Retina (tissue), 1 donor: ENCODE measurements at regions not wholly inside any gene's neighbourhood (a gene's known extent, or its start where the extent isn't known, plus 50 kb on each side); places are given as distances from the start of the nearest gene placed in this dataset.
A peak's percentile ranks its signal among the peaks of the same experiment; 100 is the strongest.

Source experiments
- DNase-seq: peaks from one replicate; pipeline ENCODE4 v3.0.0-alpha.2; 2016

GRCh38 chr6:101226677-101227135 lies 166.8 kb upstream of the GRIK2 start:
- peak; percentile 4 for DNase-seq

GRCh38 chr6:101230866-101231265 lies 162.6 kb upstream of the GRIK2 start:
- no peak for DNase-seq

GRCh38 chr6:101231606-101232235 lies 161.8 kb upstream of the GRIK2 start:
- no peak for DNase-seq

- DNase-seq, result no peak
These were observed 160.5 kb upstream of the GRIK2 start for GRCh38 chr6:101232961-101233360.

- no peak for DNase-seq
These were observed 156.8 kb upstream of the GRIK2 start for GRCh38 chr6:101236709-101237108.

DNA sequence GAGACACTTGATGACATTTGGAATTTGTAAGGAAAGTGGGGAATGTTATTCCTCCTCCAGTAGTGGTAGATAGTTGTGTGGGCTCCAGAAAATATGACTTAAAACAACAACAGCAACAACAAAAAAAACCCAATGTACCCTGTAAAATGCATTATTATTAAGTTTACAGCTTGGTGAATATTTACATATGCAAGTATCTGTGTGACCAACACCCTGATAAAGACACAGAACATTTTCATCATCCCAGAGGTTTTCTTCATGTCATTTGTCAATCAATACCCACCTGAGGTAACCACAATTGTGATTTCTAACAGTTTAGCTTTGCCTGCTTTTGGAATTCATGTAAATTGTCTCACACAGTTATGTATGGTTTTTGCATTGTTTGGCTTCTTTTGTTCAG lies 152.1 kb upstream of the GRIK2 start:
- DNase-seq, result no peak

GRCh38 chr6:101249470-101249869 lies 144.0 kb upstream of the GRIK2 start:
- DNase-seq, result no peak

DNA sequence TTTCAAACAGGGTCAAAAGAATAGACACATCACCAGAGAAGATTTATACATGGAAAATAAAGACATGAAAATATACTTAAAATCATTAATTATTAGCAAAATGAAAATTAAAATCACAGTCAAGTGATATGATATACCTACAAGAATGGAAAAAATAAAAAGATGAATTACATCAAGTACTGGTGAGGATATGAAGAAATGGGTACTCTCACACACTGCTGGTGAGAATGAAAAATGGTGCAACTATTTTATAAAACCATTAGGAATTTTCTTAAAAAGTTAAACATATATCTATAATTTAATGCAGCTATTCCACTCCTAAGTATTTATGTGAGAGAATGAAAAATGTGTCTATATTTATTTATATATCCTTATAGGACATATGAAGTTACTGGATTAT lies 136.3 kb upstream of the GRIK2 start:
- DNase-seq, result no peak

- DNase-seq, result no peak
These were observed 134.0 kb upstream of the GRIK2 start for GRCh38 chr6:101259505-101259904.

GRCh38 chr6:101263596-101263995 lies 129.9 kb upstream of the GRIK2 start:
- no peak for DNase-seq

- DNase-seq, result no peak
These were observed 127.4 kb upstream of the GRIK2 start for GRCh38 chr6:101266063-101266462.

GRCh38 chr6:101268541-101268940 lies 125.0 kb upstream of the GRIK2 start:
- no peak for DNase-seq

DNA sequence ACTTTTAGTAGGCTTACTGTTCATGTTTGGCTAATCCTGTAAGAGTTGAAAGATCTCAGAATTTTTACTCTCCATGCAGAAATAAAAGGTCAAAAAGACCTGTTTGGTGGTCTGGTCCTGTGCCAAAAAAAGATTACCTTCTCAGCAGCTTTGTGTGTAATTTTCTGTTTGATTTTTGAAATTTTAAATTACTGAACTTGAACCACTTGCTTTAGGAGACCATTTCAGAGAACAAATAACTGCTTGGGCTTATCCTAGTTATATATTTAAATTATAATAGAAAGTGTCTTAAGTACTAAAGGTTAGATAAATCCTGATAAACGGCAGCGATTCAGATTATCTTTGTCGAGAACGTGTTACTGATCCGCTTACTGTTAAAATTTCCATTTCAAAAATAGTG lies 118.3 kb upstream of the GRIK2 start:
- DNase-seq, result no peak

DNA sequence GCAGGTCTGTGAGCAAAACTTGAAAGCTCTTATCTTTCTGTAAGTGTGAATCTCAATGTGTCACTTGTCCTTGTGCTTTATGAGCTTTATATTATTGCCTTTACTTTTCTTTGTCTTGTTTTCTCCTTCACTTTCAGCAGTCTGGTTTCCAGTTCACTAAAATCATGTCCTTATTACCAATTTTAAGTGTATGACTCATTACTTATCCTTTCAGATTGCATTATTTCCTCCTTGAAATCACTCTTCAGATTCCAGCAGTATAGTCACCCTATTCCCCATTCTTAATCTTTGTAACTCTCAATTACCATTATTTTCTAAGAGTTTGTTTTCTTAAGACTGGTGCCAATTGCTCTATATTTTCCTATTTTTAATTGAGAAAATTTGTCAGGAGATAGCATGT lies 117.4 kb upstream of the GRIK2 start:
- DNase-seq, result no peak

GRCh38 chr6:101279410-101279809 lies 114.1 kb upstream of the GRIK2 start:
- DNase-seq, result no peak

DNA sequence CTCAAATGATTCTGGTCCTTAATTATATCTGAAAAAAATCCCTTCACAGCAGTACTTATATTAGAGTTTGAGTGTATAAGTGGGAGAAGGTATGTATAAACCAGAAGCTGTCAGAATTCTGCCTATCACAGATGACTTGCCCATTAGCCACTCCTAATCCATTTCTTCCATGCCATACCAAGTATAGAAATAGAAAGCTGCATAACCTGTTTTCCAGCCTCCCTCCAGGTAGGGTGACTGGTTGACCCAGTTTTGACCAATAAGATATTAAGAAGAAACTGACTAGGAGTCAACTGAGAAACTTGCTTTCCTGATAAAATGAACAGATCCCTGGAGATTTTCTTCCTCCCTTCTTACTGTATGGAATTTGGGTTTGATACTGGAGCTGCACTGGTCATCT lies 112.2 kb upstream of the GRIK2 start:
- DNase-seq, result no peak

GRCh38 chr6:101284131-101284530 lies 109.4 kb upstream of the GRIK2 start:
- no peak for DNase-seq

DNA sequence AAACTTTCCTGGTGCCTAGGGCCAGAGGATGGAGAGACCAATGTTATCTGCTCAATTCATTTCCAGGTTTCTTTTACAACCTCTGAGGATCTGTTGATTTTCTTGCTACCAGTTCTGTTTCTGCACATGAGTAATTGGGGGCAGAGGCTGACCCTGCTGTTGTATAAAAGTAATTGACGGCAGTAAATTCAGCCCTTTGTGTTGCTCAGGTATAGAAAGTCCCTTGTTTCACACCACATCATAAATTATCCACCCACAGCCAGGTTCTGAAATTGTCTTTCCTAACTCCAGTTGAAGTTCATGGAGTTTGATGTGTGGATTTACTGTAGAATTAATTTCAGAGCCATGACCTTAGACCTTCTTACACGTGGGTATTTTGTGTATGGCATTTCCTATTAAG lies 107.4 kb upstream of the GRIK2 start:
- DNase-seq, result peak; percentile 5

GRCh38 chr6:101290346-101290745 lies 103.2 kb upstream of the GRIK2 start:
- DNase-seq, result no peak

GRCh38 chr6:101294051-101294638 lies 99.4 kb upstream of the GRIK2 start:
- no peak for DNase-seq

DNA sequence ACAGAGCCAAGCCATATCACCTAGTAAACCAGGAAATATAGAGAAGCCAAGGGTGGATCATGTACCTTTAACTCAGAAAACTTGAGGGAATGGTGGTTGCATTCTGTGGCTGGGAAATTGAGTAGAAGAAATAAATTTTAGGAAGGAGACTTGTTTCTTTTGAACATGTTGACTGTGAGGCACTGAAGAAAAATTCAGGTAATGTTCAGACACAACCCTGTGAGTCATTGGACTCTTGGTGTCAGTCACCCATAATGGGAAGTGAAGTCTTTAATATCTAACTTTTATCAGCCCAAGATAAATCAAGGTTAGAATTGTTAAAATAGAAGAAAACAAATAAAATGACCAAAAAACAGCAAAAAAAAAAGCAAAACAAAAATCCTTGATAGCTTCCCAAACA lies 98.8 kb upstream of the GRIK2 start:
- DNase-seq, result no peak

GRCh38 chr6:101296169-101296960 lies 97.1 kb upstream of the GRIK2 start:
- DNase-seq, result no peak

DNA sequence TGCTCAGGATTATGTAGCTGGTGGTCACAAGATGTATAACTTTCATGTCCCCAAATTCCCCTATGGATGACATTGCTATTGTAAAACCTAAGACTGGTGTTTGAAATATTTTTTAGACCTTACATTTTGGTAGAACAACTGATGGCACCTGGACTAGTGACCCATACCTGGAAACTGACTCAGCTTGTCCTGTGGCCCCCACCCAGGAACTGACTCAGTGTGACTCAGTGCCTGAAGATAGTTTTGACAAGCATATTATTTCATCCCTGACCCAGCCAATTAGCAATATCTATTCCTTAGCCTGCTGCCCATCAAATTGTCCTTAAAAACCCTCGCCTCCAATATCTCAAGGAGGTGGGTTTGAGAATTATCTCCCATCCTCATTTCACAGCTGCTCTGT lies 90.9 kb upstream of the GRIK2 start:
- DNase-seq, result no peak

- DNase-seq, result no peak
These were observed 90.0 kb upstream of the GRIK2 start for GRCh38 chr6:101303495-101303894.
